ENCODE measurements at regions not wholly inside any gene's neighbourhood (a gene's known extent, or its start where the extent isn't known, plus 50 kb on each side); places are given as distances from the start of the nearest gene placed in this dataset.

- TF ChIP-seq CTCF (IDR thresholded peaks at IDR 0.05; ENCODE audit: insufficient read depth, low read depth, low read length) (peak; percentile 88), EZH2 (IDR thresholded peaks at IDR 0.05; ENCODE audit: insufficient read depth, low read length) (no peak)
These were observed 235.4 kb downstream of the SEC23A start for GRCh38 chr14:38867561-38868150.
